ENCODE measurements at regions not wholly inside any gene's neighbourhood (a gene's known extent, or its start where the extent isn't known, plus 50 kb on each side); places are given as distances from the start of the nearest gene placed in this dataset.

- Histone ChIP-seq H3K4me1 (ENCODE audit: control insufficient read depth in 2 of 2, insufficient read depth in 2 of 2, low read length in 2 of 2) (no peaks in the 10 kb centered on the region), H3K27me3 (replicated peaks in 1 of 4; ENCODE audit: control extremely low read depth in 1 of 4, control insufficient read depth in 3 of 4, insufficient read depth in 4 of 4, low read length in 3 of 4) (no peaks in the 10 kb centered on the region), H3K36me3 (replicated peaks in 1 of 2; ENCODE audit: control extremely low read depth in 1 of 2, control insufficient read depth in 1 of 2, extremely low read depth in 1 of 2, insufficient read depth in 2 of 2, low read length in 1 of 2) (no peaks in the 10 kb centered on the region), H3K9me3 (ENCODE audit: control extremely low read depth in 1 of 3, control insufficient read depth in 2 of 3, insufficient read depth in 1 of 3, low read length in 2 of 3) (peaks cover 0 to 11% (median 3%) of the 10 kb centered on the region in 3 donors), H3K79me2 (ENCODE audit: control insufficient read depth, insufficient read depth, low read length) (no peaks in the 10 kb centered on the region), H3K4me2 (replicated peaks; ENCODE audit: low read depth, low read length, poor library complexity, severe bottlenecking) (no peak overlapping the region), H3K4me3 (ENCODE audit: control extremely low read depth in 1 of 5, extremely low read depth in 1 of 5, insufficient read depth in 1 of 5, low read depth in 2 of 5, low read length in 4 of 5) (no peak overlapping the region), H3K9ac (ENCODE audit: low read length) (no peak overlapping the region), H2AFZ (ENCODE audit: insufficient read depth, low read depth, low read length, poor library complexity, severe bottlenecking) (no peak overlapping the region), H3K27ac (ENCODE audit: low read length in 2 of 2) (no peak overlapping the region), H4K20me1 (ENCODE audit: control insufficient read depth, insufficient read depth, low read length, poor library complexity, severe bottlenecking) (no peaks in the 10 kb centered on the region)
- Mint-ChIP-seq H3K4me3 (no peak overlapping the region), H3K27me3 (no peaks in the 10 kb centered on the region), H3K27ac (no peak overlapping the region), H3K9me3 (ENCODE audit: insufficient read depth) (peaks cover 16% of the 10 kb centered on the region), H3K4me1 (no peaks in the 10 kb centered on the region)
- ATAC-seq (ENCODE audit: low read depth) (no peak), DNase-seq (no peak)
- WGBS (ENCODE audit: insufficient coverage) = no CpG with 5 or more reads among the region's 1 CpG
- CTCF ChIA-PET = no interaction called here
- intact Hi-C loops (cut with micrococcal nuclease) = no loop called here
- TF ChIP-seq EZH2 (IDR thresholded peaks at IDR 0.05; ENCODE audit: borderline replicate concordance, insufficient read depth, low read depth, low read length, poor library complexity, severe bottlenecking) (no peak), CTCF (IDR thresholded peaks at IDR 0.05) (no peak)
- POLR2A ChIA-PET = no interaction called here
Measured at GRCh38 chr17:70988622-70989021, 819.3 kb downstream of the KCNJ2 start.

- no peak overlapping the region for H3K4me3 ChIP-seq (ENCODE audit: control extremely low read depth in 1 of 5, extremely low read depth in 1 of 5, insufficient read depth in 1 of 5, low read depth in 2 of 5, low read length in 4 of 5)
Measured at GRCh38 chr17:70989280-70989679, 819.9 kb downstream of the KCNJ2 start.

More at GRCh38 chr17:70989280-70989679, 819.9 kb downstream of the KCNJ2 start:
- no peaks in the 10 kb centered on the region for H3K79me2 ChIP-seq (ENCODE audit: control insufficient read depth, insufficient read depth, low read length)
- Mint-ChIP-seq H3K27ac (no peak overlapping the region), H3K4me3 (no peak overlapping the region), H3K9me3 (ENCODE audit: insufficient read depth) (peaks cover 16% of the 10 kb centered on the region), H3K4me1 (no peaks in the 10 kb centered on the region), H3K27me3 (no peaks in the 10 kb centered on the region)
- no peak overlapping the region for H2AFZ ChIP-seq (ENCODE audit: insufficient read depth, low read depth, low read length, poor library complexity, severe bottlenecking)
- intact Hi-C loops (cut with micrococcal nuclease) = no loop called here
- no peaks in the 10 kb centered on the region for H3K27me3 ChIP-seq (replicated peaks in 1 of 4; ENCODE audit: control extremely low read depth in 1 of 4, control insufficient read depth in 3 of 4, insufficient read depth in 4 of 4, low read length in 3 of 4)
- no peak overlapping the region for H3K27ac ChIP-seq (ENCODE audit: low read length in 2 of 2)
- peaks cover 0 to 4% (median 3%) of the 10 kb centered on the region in 3 donors for H3K9me3 ChIP-seq (ENCODE audit: control extremely low read depth in 1 of 3, control insufficient read depth in 2 of 3, insufficient read depth in 1 of 3, low read length in 2 of 3)
- TF ChIP-seq EZH2 (IDR thresholded peaks at IDR 0.05; ENCODE audit: borderline replicate concordance, insufficient read depth, low read depth, low read length, poor library complexity, severe bottlenecking) = no peak
- TF ChIP-seq CTCF (IDR thresholded peaks at IDR 0.05) = no peak
- ChIA-PET CTCF (no interaction called here), POLR2A (no interaction called here)
- H3K9ac ChIP-seq (ENCODE audit: low read length) = no peak overlapping the region
- no peaks in the 10 kb centered on the region for H3K36me3 ChIP-seq (replicated peaks in 1 of 2; ENCODE audit: control extremely low read depth in 1 of 2, control insufficient read depth in 1 of 2, extremely low read depth in 1 of 2, insufficient read depth in 2 of 2, low read length in 1 of 2)
- no peaks in the 10 kb centered on the region for H3K4me1 ChIP-seq (ENCODE audit: control insufficient read depth in 2 of 2, insufficient read depth in 2 of 2, low read length in 2 of 2)
- H4K20me1 ChIP-seq (ENCODE audit: control insufficient read depth, insufficient read depth, low read length, poor library complexity, severe bottlenecking) = no peaks in the 10 kb centered on the region
- no peak for ATAC-seq (ENCODE audit: low read depth)
- no peak overlapping the region for H3K4me2 ChIP-seq (replicated peaks; ENCODE audit: low read depth, low read length, poor library complexity, severe bottlenecking)
- DNase-seq = no peak
- WGBS (ENCODE audit: insufficient coverage) = 71% methylated on average over 2 of the region's 5 CpGs

Data from B cell (primary cell).